SU-DHL-6 (cell line): ENCODE measurements at regions not wholly inside any gene's neighbourhood (a gene's known extent, or its start where the extent isn't known, plus 50 kb on each side); places are given as distances from the start of the nearest gene placed in this dataset.

Source experiments
- EZH2phosphoT487 ChIP-seq: fragments of 200-600 bp; sonication (generic), shearing (Covaris generic); conservative IDR thresholded peaks from 2 replicates; pipeline ENCODE4 v1.6.1; 2018; ENCODE audit warnings: mild to moderate bottlenecking, antibody characterized with exemption, low read length, moderate library complexity, mixed read lengths
- TF ChIP-seq, protein P1 (sequence below): fragments of 200-600 bp; sonication (generic); IDR thresholded peaks from one replicate; pipeline ENCODE4 v1.5.1; 2017; ENCODE audit warnings: antibody characterized with exemption, mild to moderate bottlenecking, low read length, moderate library complexity; ENCODE audit not compliant: insufficient read depth, poor library complexity, severe bottlenecking

GRCh38 chr14:97301931-97302559 lies 504.9 kb downstream of the VRK1 start:
- TF ChIP-seq, protein P1, sequence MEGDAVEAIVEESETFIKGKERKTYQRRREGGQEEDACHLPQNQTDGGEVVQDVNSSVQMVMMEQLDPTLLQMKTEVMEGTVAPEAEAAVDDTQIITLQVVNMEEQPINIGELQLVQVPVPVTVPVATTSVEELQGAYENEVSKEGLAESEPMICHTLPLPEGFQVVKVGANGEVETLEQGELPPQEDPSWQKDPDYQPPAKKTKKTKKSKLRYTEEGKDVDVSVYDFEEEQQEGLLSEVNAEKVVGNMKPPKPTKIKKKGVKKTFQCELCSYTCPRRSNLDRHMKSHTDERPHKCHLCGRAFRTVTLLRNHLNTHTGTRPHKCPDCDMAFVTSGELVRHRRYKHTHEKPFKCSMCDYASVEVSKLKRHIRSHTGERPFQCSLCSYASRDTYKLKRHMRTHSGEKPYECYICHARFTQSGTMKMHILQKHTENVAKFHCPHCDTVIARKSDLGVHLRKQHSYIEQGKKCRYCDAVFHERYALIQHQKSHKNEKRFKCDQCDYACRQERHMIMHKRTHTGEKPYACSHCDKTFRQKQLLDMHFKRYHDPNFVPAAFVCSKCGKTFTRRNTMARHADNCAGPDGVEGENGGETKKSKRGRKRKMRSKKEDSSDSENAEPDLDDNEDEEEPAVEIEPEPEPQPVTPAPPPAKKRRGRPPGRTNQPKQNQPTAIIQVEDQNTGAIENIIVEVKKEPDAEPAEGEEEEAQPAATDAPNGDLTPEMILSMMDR: no peak
- TF ChIP-seq EZH2phosphoT487: no peak
